ENCODE measurements at regions not wholly inside any gene's neighbourhood (a gene's known extent, or its start where the extent isn't known, plus 50 kb on each side); places are given as distances from the start of the nearest gene placed in this dataset.
A peak's percentile ranks its signal among the peaks of the same experiment; 100 is the strongest.

DNA sequence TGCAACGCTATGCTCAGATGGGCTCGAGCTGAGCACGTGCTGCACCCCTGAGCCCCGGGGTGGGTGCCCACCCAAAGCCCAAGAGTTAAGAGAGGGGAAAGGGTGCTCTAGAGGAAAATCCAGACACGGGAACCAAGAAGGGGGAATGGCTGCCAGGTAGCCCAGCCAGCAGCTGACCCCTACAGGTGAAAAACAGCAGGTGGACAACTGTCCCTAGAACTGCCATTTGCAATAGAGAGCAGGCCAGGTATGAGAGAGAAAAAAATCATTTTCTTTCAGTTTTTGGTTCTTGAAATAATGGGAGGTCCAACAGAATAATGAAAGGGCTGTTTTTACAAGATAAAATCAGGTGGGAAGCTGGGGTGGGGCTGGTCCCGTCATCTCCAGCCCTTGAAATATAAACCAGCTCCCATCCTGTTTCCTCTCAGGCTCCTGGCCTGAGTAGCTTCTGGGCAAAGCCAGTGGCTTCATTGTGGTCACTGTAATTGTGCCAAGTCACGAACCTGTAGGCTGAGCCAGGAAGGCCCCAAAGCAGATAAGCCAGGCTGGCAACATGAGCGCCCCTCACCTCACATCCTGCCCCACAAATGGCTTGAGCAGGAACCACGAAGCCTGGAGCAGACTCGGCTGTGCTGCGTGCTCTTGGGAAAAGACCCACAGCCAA, 257.8 kb downstream of the SNX10 start:
- Mint-ChIP-seq H3K4me3 (no peak overlapping the region), H3K36me3 (ENCODE audit: low read depth) (no peaks in the 10 kb centered on the region), H3K4me1 (peaks cover 24% of the 10 kb centered on the region), H3K27me3 (ENCODE audit: low read depth) (peaks cover 19% of the 10 kb centered on the region), H3K9me3 (no peaks in the 10 kb centered on the region), H3K27ac (no peak overlapping the region)
- no peak for TF ChIP-seq CTCF (IDR thresholded peaks at IDR 0.05; ENCODE audit: unreplicated experiment in 3 of 3)

DNA sequence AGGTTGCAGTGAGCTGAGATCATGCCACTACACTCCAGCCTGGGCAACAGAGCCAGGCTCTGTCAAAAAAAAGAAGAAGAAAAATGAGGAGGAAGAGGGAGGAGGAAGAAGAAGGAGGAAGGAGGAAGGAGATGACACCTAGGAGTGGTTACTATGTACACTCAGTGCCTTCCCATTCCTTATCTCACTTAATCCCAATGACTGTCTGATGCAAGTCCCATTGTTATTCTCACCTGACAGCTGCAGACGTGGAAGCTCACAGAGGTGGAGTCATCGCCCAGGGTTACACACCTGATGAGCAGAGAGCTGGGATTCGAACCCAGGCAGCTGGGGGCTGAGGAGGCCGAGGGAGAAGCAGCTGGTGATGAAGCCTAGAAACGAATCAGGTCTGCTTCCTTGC, 258.8 kb downstream of the SNX10 start:
- Mint-ChIP-seq H3K27me3 (ENCODE audit: low read depth) (peaks cover 19% of the 10 kb centered on the region), H3K4me1 (peaks cover 15% of the 10 kb centered on the region), H3K27ac (no peak overlapping the region), H3K9me3 (no peaks in the 10 kb centered on the region), H3K4me3 (no peak overlapping the region), H3K36me3 (ENCODE audit: low read depth) (no peaks in the 10 kb centered on the region)
- TF ChIP-seq CTCF (IDR thresholded peaks at IDR 0.05; ENCODE audit: unreplicated experiment in 3 of 3): no peak

- Mint-ChIP-seq H3K4me3 (no peak overlapping the region), H3K27ac (peak overlapping the region in 1 of 3 experiments; percentile 66), H3K27me3 (ENCODE audit: low read depth) (peaks cover 17% of the 10 kb centered on the region), H3K36me3 (ENCODE audit: low read depth) (no peaks in the 10 kb centered on the region), H3K4me1 (peaks cover 11% of the 10 kb centered on the region), H3K9me3 (no peaks in the 10 kb centered on the region)
- TF ChIP-seq CTCF (IDR thresholded peaks at IDR 0.05; ENCODE audit: unreplicated experiment in 3 of 3): no peak
These were observed 260.1 kb downstream of the SNX10 start for GRCh38 chr7:26551740-26552139.

DNA sequence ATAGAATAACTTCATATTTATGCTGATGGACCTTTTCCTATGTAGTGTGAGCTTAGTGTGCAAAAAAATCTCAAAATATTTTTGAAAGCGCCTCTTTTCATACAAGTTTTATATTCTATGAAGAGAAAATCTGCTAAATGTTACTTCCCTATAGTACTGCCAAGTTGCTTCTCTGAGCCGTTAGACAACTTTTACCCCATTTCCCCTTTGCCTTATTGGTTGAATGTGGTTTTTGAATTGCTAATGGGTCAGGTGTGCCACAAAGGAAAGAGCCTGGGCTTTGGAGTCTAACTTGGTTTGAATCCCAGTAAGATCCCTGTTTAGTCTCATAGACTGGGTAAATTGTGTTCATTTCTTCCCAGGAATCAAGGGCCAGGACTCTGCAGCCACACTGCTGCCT, 261.5 kb downstream of the SNX10 start:
- Mint-ChIP-seq H3K27me3 (ENCODE audit: low read depth) (peaks cover 14% of the 10 kb centered on the region), H3K27ac (no peak overlapping the region), H3K4me3 (no peak overlapping the region), H3K9me3 (no peaks in the 10 kb centered on the region), H3K36me3 (ENCODE audit: low read depth) (no peaks in the 10 kb centered on the region), H3K4me1 (peaks cover 10% of the 10 kb centered on the region)
- TF ChIP-seq CTCF (IDR thresholded peaks at IDR 0.05; ENCODE audit: unreplicated experiment in 3 of 3): no peak

DNA sequence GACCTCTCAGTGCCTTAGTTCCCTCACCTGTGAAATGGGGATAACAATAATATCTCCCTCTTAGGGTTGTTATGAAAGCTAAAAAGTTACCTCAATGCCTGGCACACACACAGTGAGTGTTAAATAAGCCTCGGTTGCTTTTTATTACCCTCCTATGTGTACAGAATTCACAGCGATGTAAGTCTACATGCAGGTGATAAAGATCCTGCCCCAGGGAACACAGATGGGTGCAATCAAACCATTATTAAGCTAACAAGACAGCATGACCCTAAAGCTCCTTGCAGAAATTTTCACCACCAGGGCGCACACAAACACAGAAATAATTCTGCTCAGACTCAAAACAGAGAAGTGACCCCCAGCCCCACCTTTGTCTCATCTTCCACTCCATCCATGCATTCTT, 261.9 kb downstream of the SNX10 start:
- Mint-ChIP-seq H3K4me1 (peaks cover 10% of the 10 kb centered on the region), H3K27me3 (ENCODE audit: low read depth) (peaks cover 14% of the 10 kb centered on the region), H3K4me3 (no peak overlapping the region), H3K9me3 (no peaks in the 10 kb centered on the region), H3K27ac (no peak overlapping the region), H3K36me3 (ENCODE audit: low read depth) (no peaks in the 10 kb centered on the region)
- TF ChIP-seq CTCF (IDR thresholded peaks at IDR 0.05; ENCODE audit: unreplicated experiment in 3 of 3): no peak

DNA sequence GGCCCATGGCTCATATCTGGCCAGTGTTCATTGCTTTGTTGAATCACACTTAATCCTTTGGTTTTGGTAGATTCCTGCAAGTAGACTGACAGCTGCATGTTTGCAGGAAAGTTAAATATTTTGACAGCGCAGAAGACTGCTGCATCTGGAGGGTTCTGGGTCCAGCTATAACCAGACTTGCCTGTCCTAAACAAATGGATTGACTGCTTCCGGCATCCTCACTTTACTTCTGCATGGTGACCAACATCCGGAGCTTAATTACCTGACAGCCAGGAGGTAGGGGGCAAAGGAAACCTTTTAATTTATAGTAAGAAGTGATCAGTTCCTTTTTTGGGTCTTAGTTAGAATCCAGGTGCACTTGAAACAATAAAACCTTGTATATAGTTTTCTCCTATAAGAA, 263.3 kb downstream of the SNX10 start:
- no peak for TF ChIP-seq CTCF (IDR thresholded peaks at IDR 0.05; ENCODE audit: unreplicated experiment in 3 of 3)
- H3K4me1 Mint-ChIP-seq: peaks cover 10% of the 10 kb centered on the region

More for the DNA sequence above, 263.3 kb downstream of the SNX10 start:
- Mint-ChIP-seq H3K27ac (no peak overlapping the region), H3K4me3 (no peak overlapping the region), H3K27me3 (ENCODE audit: low read depth) (peaks cover 14% of the 10 kb centered on the region), H3K36me3 (ENCODE audit: low read depth) (peaks cover 4% of the 10 kb centered on the region), H3K9me3 (no peaks in the 10 kb centered on the region)
